Right lobe of liver (tissue), 6 donors: ENCODE measurements at regions not wholly inside any gene's neighbourhood (a gene's known extent, or its start where the extent isn't known, plus 50 kb on each side); places are given as distances from the start of the nearest gene placed in this dataset.

Experiments used
- ATAC-seq, 4 donors: fragments of 200-7000 bp; cut with Tn5 transposase; one replicate each; pipeline ENCODE4 v1.9.1; 2020; ENCODE audit warnings: mild to moderate bottlenecking in 4 of 4, moderate library complexity in 4 of 4
- DNase-seq, 3 donors: peaks; one replicate each; pipeline ENCODE4 v3.0.0-alpha.2; 2020
- H3K27ac ChIP-seq, 3 donors: fragments of 200-600 bp; one replicate each; pipeline ENCODE4 v1.8.0; 2022
- H3K27me3 ChIP-seq, 2 donors: fragments of 200-600 bp; one replicate each; pipeline ENCODE4 v1.8.0; 2022
- H3K36me3 ChIP-seq, 4 donors: fragments of 200-600 bp; sonication (generic) in 1 of 4; one replicate each; pipeline versions ENCODE4 v1.5.1 to v1.8.0; 2017 to 2022; ENCODE audit warnings: control low read depth in 1 of 4
- H3K4me1 ChIP-seq, 4 donors: fragments of 200-600 bp; sonication (generic) in 1 of 4; one replicate each; pipeline versions ENCODE4 v1.5.1 to v1.8.0; 2017 to 2022; ENCODE audit warnings: control low read depth in 1 of 4
- H3K4me3 ChIP-seq, 3 donors: fragments of 200-600 bp; one replicate each; pipeline ENCODE4 v1.8.0; 2022
- H3K9me3 ChIP-seq, 4 donors: fragments of 200-600 bp; sonication (generic) in 1 of 4; one replicate each; pipeline versions ENCODE4 v1.5.1 to v1.8.0; 2017 to 2022; ENCODE audit warnings: control low read depth in 1 of 4
- POLR2A ChIP-seq: fragments of 450-650 bp; IDR thresholded peaks from one replicate; pipeline ENCODE4 v1.6.1; 2017; ENCODE audit warnings: antibody characterized with exemption, mild to moderate bottlenecking
- WGBS: methylation state at CpG from one replicate; pipeline ENCODE4 v1.1.6; 2018; ENCODE audit warnings: low coverage, low lambda C conversion rate; ENCODE audit not compliant: insufficient coverage; ENCODE audit errors: missing lambda C conversion rate; 5-methylcytosine and 5-hydroxymethylcytosine counted together
- intact Hi-C, 2 donors: fragments of 100-400 bp; cut with DNase I; formaldehyde crosslinking; loops; one replicate each; pipeline versions ENCODE4 v1.11.2 to v1.14.1; 2022
- TF ChIP-seq, protein P1 (sequence below), 4 donors: fragments of 200-600 bp in 3 of 4; fragments of 450-650 bp in 1 of 4; IDR thresholded peaks; one replicate each; pipeline versions ENCODE4 v1.5.1 to v1.8.0; 2016 to 2022; ENCODE audit warnings: antibody characterized with exemption in 4 of 4, mild to moderate bottlenecking in 2 of 4
- donor health status: DM: no; HTN: yes; CAD: no.
- donor health status: DM: no; HTN: no; CAD: no.
- donor health status: DM: no; HTN: no; CAD: no.
- donor health status: DM: no; HTN: yes; CAD: no.
- donor health status: DM: no; HTN: yes; CAD: no.

GRCh38 chr1:95332754-95333153, 98.7 kb downstream of the RWDD3 start:
- H3K4me3 ChIP-seq = no peak overlapping the region
- no peak overlapping the region for H3K27ac ChIP-seq
- 90% methylated on average over 1 of the region's 1 CpG for WGBS
- no peak for ATAC-seq
- H3K36me3 ChIP-seq = no peaks in the 10 kb centered on the region
- no peaks in the 10 kb centered on the region for H3K4me1 ChIP-seq
- H3K9me3 ChIP-seq = no peaks in the 10 kb centered on the region
- TF ChIP-seq, protein P1, sequence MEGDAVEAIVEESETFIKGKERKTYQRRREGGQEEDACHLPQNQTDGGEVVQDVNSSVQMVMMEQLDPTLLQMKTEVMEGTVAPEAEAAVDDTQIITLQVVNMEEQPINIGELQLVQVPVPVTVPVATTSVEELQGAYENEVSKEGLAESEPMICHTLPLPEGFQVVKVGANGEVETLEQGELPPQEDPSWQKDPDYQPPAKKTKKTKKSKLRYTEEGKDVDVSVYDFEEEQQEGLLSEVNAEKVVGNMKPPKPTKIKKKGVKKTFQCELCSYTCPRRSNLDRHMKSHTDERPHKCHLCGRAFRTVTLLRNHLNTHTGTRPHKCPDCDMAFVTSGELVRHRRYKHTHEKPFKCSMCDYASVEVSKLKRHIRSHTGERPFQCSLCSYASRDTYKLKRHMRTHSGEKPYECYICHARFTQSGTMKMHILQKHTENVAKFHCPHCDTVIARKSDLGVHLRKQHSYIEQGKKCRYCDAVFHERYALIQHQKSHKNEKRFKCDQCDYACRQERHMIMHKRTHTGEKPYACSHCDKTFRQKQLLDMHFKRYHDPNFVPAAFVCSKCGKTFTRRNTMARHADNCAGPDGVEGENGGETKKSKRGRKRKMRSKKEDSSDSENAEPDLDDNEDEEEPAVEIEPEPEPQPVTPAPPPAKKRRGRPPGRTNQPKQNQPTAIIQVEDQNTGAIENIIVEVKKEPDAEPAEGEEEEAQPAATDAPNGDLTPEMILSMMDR (IDR thresholded peaks at IDR 0.05) = no peak
- no peak for TF ChIP-seq POLR2A
- intact Hi-C loops = no loop called here
- DNase-seq = no peak
- no peaks in the 10 kb centered on the region for H3K27me3 ChIP-seq

DNA sequence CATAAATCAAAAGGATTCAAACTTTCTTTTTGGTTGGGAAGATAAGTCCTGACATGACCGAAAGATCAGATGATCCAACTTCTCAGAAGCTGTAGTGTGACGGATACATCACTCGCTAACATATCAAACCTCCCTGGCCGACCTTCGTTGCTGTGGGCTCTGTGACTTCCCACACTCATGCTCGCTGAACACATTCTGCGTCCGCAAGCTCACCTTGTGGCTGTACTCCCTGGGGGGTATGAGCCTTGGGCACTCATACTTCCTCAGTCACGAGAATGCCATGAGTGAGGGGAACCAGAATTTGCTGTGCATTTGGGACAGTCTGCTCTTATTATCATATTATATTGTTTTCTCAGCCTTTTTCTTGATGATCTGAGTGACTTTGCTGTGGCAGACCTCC, 105.4 kb downstream of the RWDD3 start:
- no peak for TF ChIP-seq POLR2A
- TF ChIP-seq, protein P1 (IDR thresholded peaks at IDR 0.05) = no peak
- no peak overlapping the region for H3K4me3 ChIP-seq
- no peaks in the 10 kb centered on the region for H3K36me3 ChIP-seq
- WGBS = 64% methylated on average over 9 of the region's 9 CpGs
- H3K4me1 ChIP-seq = no peaks in the 10 kb centered on the region
- H3K9me3 ChIP-seq = no peaks in the 10 kb centered on the region
- ATAC-seq (no peak), DNase-seq (no peak)
- no peaks in the 10 kb centered on the region for H3K27me3 ChIP-seq
- no peak overlapping the region for H3K27ac ChIP-seq
- intact Hi-C loops = no loop called here

DNA sequence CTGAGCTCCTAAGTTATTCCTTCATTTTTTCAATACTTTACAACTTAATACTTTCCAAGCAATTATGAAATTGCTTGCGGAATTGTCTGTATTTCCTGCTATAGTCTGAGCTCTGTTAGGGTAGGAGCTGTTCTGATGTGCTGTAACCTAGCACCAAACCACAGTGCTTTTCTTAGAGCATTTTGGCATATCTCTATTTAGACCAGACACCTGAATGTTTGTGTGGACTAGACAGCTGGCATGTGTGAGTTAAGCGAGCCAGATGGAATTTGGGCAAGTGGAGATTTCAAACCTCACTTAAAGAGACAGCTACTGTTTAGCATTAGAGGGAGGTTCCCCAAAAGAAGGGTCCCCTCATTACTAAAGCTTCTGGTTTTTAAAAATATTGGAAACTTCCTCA, 106.1 kb downstream of the RWDD3 start:
- no peaks in the 10 kb centered on the region for H3K36me3 ChIP-seq
- DNase-seq = no peak
- H3K4me1 ChIP-seq = no peaks in the 10 kb centered on the region
- no peaks in the 10 kb centered on the region for H3K27me3 ChIP-seq
- intact Hi-C loops = no loop called here
- no peak for ATAC-seq
- TF ChIP-seq, protein P1 (IDR thresholded peaks at IDR 0.05) = no peak
- TF ChIP-seq POLR2A = no peak
- no peak overlapping the region for H3K27ac ChIP-seq
- H3K9me3 ChIP-seq = no peaks in the 10 kb centered on the region
- 66% methylated on average over 2 of the region's 2 CpGs for WGBS
- H3K4me3 ChIP-seq = no peak overlapping the region

DNA sequence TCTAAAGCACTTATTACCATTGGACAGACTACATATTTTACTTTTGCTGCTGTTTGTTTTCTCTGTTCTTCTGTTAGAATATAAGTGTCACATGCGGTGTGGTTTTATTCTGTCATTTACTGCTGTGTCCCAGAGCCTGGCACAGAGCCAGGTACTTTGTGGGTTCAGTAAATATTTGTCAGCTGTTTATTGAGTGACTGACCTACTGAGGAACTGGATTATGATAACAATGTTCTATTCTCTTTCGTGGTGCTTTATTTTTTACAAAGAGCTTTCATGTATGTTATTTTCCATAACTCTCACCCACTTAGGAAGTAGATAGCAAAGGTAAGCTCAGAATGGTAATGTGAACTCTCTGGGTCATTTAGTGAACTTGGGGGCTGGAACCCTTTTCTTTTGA, 118.8 kb downstream of the RWDD3 start:
- Histone ChIP-seq H3K36me3 (no peaks in the 10 kb centered on the region), H3K4me1 (no peaks in the 10 kb centered on the region), H3K27ac (no peak overlapping the region), H3K27me3 (no peaks in the 10 kb centered on the region), H3K4me3 (no peak overlapping the region), H3K9me3 (no peaks in the 10 kb centered on the region)
- intact Hi-C loops = no loop called here
- DNase-seq = no peak
- TF ChIP-seq POLR2A = no peak
- TF ChIP-seq, protein P1 (IDR thresholded peaks at IDR 0.05) = no peak
- 21% methylated on average over 2 of the region's 2 CpGs for WGBS
- no peak for ATAC-seq

DNA sequence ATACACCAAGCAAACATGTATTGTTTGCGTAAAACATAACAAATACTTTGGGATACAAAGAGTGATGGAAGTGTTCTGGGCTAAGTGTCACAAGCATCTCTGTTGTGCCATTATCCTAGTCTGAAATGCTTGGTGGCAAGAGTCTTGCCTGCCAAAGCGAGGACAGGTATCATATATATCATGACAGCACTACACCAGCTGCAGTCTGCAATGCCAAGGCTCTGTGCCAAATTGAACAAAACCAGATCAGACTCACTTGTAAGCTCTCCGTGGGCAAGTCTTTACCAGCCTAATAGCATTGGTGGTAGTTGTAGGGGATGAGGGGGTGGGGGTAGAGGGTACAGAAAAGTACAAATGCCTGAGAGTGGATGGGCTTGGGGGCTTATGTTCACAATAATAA, 119.2 kb downstream of the RWDD3 start:
- intact Hi-C loops = no loop called here
- no peak for TF ChIP-seq POLR2A
- TF ChIP-seq, protein P1 (IDR thresholded peaks at IDR 0.05) = no peak
- no peaks in the 10 kb centered on the region for H3K9me3 ChIP-seq
- no peak for DNase-seq
- no peak overlapping the region for H3K4me3 ChIP-seq
- H3K36me3 ChIP-seq = no peaks in the 10 kb centered on the region
- ATAC-seq = no peak
- WGBS = 48% methylated on average over 3 of the region's 3 CpGs
- no peak overlapping the region for H3K27ac ChIP-seq
- no peaks in the 10 kb centered on the region for H3K4me1 ChIP-seq
- H3K27me3 ChIP-seq = no peaks in the 10 kb centered on the region
